HG02970 (cell line): ENCODE measurements at regions not wholly inside any gene's neighbourhood (a gene's known extent, or its start where the extent isn't known, plus 50 kb on each side); places are given as distances from the start of the nearest gene placed in this dataset.
"Not testable (repeated sequence)": the region's sequence is repeated elsewhere in the genome, so short reads cannot be mapped to it uniquely, and the experiment has no call there.

ENCODE experiments used
- ATAC-seq: cut with Tn5 transposase; IDR thresholded peaks from one replicate; pipeline ENCODE4 v1.9.1; 2021; ENCODE audit warnings: mild to moderate bottlenecking, moderate library complexity, moderate number of reproducible peaks; ENCODE audit not compliant: unreplicated experiment, low FRiP score

- ATAC-seq, result no peak
Measured at GRCh38 chr1:168825129-168825528, 96.1 kb upstream of the DPT start.

DNA sequence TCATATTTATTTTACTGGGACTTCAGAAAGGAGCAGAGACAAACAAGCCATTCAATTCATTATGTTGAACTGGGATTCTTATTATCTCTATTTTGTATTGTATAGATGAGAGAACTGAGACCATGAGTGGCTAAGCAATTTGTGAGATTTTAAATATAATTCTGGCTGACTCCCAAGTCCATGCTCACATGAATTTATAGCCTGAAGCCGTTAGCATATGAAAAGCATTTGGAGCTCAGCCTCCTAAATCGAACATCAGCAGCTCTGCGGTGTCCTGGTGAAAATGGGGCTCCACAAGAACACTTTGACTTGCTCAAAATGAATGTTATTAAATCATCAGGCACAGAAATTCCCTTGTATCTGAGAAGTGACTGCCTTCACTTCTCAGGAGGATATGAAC, 96.8 kb upstream of the DPT start:
- no peak for ATAC-seq

- no peak for ATAC-seq
Measured at GRCh38 chr1:168826269-168826668, 97.3 kb upstream of the DPT start.

DNA sequence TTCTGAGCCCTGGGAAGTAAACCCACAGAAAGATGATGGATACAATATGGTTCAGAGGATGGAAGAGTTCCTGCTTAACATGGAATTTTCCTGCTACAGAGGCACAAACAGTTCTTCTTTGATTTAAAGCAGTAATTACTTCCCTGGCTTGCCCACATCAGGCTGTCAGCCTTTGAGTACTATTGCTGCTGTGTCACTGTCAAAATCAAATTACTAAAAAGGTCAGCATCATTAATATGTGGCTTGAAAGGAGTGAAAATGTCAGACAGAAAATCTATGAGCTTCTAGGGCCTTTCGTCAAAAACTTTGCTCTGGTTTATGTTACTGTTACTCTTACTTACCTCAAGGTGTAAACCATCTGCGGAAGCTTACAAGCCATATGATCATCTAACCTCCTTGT, 98.6 kb upstream of the DPT start:
- ATAC-seq, result no peak

DNA sequence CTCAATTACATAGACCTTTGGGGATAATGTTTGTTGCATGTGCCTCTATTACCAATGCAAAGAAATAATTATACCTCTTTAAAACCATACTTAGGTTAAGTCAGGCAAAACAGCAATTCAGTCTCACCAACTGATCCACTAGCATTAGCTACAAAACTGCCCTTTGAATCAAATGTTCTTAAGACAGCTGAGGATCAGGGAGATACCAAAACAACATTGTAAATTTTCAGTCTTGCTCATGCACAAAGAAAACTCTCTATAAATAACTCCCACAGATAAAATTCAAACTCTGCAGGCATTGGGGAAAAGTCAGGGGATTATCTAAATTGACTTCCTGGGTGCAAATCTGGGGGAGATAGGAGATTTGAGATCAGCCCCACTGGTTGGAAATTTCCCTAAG, 100.9 kb upstream of the DPT start:
- ATAC-seq, result no peak

GRCh38 chr1:168830562-168830961, 101.6 kb upstream of the DPT start:
- ATAC-seq, result no peak

GRCh38 chr1:168832661-168833060, 103.7 kb upstream of the DPT start:
- no peak for ATAC-seq

DNA sequence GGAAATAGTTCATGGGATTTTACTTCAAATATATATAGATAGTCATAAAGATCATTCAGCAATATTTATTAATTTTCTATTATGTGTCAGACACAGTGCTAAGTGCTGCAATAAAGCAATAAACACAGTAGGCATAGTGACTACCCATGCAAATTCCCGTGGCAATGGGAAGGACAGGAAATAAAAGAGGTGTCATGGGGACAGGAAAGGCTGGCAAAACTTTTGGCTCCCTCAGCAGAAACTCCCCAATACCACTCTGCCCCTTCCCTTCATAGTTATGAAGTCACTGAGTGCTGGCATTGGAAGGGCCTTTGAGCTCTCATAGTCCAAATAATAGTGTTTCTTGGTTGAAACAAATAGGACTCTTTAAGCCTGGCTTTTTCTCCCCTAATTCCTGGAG, 104.4 kb upstream of the DPT start:
- ATAC-seq, result no peak

GRCh38 chr1:168833801-168834224, 104.8 kb upstream of the DPT start:
- ATAC-seq, result no peak

DNA sequence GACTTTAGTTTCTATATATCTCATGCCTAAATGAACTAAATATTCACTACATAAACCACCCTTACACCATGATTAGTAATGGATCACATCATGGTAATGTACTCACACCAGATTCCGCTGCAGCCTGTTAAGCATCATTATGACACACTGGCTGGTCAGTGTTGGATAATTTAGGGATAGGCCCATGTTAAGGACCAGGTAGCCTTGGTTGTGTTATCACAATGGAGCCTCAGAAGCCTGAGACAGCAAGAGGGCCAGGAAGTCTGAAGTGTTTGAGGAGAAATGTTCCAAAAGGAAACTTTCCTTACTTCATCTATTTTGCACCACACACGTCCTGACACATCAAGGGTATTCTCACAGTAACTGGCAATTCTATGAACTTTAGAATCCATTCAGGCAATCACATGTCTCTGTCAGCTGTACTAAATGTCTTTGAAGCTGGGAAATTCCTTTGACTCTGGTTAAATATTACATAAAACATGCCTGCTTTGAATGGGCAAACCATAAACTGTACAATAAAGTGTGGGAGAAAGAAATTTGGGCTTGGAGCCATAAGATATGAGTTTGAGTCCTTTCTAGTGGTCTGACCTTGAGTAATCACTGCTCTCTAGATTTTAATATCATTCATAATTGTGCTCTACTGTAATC, 105.3 kb upstream of the DPT start:
- no peak for ATAC-seq

- ATAC-seq, result no peak
Measured at GRCh38 chr1:168835176-168835575, 106.2 kb upstream of the DPT start.

- ATAC-seq, result no peak
Measured at GRCh38 chr1:168835791-168836190, 106.8 kb upstream of the DPT start.

DNA sequence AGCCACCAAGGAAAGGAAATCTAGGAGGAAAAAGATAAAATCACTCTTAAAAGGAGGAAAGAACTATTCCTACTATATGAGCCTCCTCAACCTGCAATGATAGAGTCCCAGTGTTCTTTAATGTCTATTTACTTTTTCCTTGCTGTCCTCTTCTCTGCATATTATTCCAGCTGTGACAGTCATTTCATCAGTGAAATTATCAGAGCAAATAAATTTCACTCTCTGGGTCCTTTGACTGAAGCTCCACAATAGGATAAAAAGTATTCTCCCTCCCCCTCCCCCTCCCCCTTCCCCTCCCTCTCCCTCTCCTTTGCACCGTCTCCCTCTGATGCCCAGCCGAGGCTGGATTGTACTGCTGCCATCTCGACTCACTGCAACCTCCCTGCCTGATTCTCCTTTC, 107.5 kb upstream of the DPT start:
- no peak for ATAC-seq

- not testable (repeated sequence) for ATAC-seq
Measured at GRCh38 chr1:168837230-168837629, 108.2 kb upstream of the DPT start.

DNA sequence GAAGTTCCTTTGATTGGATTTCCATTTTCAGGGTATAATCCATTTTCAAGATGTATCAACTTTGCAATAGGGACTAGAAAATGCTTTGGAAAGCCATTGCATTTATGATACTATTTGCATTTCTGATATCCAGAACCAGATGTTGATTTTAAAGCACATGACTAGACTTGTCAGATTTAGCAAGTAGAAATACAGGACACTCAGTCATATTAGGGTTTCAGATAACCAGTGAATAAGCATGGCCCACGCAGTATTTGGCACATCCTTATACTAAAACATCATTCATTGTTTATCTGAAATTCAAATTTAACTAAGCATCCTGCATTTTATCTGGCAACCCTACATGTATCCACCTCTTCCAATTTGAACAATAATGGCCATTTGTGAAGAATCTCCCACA, 113.3 kb upstream of the DPT start:
- ATAC-seq, result no peak

GRCh38 chr1:168842916-168843315, 113.9 kb upstream of the DPT start:
- no peak for ATAC-seq

GRCh38 chr1:168843401-168843800, 114.4 kb upstream of the DPT start:
- no peak for ATAC-seq

DNA sequence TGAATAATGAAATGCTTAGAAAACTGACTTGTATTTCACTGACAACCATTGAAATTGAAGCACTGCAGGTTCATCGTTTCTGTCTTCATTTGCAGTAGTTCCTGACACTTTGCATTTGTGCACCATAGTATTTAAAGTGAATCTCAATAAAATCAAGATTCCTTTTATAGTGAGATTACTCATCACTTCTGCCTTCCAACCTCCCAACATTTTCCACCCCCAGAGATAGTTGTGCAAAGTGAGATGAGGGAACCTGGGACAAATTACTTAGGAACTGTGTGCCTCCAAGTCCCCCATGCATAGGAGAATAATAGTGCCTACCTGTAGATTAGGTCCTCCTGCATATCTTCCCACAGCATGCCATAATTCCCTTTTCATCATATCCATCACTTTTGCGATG, 114.9 kb upstream of the DPT start:
- no peak for ATAC-seq

DNA sequence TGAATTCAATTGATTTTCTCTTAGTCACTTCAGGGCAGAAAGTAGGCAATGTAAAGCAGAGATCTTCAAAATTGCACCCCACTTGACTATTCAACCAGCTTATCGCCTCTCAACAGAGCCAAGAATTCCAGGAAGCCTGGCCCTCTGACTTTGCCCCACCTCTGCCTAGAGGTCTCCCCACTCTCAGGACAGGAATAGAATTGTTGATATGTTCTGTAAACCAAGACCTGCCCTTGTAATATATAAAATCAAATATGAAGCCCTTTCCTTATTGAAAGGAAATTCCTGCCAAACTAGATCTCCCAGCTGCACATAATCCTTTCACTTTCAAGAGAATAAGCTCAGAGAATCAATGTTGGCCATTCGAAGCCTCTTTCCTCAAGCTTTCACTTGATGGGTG, 116.1 kb upstream of the DPT start:
- ATAC-seq, result no peak

GRCh38 chr1:168848051-168848450, 119.0 kb upstream of the DPT start:
- ATAC-seq, result no peak

GRCh38 chr1:168861421-168862004, 132.5 kb upstream of the DPT start:
- no peak for ATAC-seq

DNA sequence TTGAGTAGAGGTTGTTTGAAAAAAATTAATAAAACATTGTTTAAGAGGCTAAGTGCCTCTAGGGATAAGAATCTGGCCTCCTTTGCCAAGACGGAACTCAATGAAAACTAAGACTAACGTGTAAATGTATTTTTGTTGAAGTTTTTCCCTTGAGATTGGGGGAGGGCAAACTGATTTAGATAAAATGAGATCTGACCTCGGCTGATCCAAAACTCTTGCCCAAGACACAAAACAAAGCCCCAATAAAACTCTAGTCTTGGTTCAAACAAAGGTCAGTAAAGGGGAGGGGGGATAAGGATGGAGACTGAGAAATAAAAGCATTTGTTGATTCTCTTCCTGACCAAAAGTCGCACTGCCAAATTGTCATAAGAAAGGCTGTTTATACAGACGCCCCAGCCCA, 134.8 kb upstream of the DPT start:
- no peak for ATAC-seq

GRCh38 chr1:168864266-168864665, 135.3 kb upstream of the DPT start:
- no peak for ATAC-seq
